T-helper 9 cell (primary cell): ENCODE measurements at regions not wholly inside any gene's neighbourhood (a gene's known extent, or its start where the extent isn't known, plus 50 kb on each side); places are given as distances from the start of the nearest gene placed in this dataset.
"Not testable (repeated sequence)": the region's sequence is repeated elsewhere in the genome, so short reads cannot be mapped to it uniquely, and the experiment has no call there.

Source experiments
- DNase-seq: peaks from one replicate; pipeline ENCODE4 v3.0.0-alpha.2; 2020

GRCh38 chr17:21558921-21559320, 133.4 kb upstream of the KCNJ18 start:
- not testable (repeated sequence) for DNase-seq

GRCh38 chr17:21564262-21564661, 128.1 kb upstream of the KCNJ18 start:
- DNase-seq = no peak

- not testable (repeated sequence) for DNase-seq
Observed at GRCh38 chr17:21564757-21565156, 127.6 kb upstream of the KCNJ18 start.

- DNase-seq = not testable (repeated sequence)
Observed at GRCh38 chr17:21570427-21570826, 121.9 kb upstream of the KCNJ18 start.

GRCh38 chr17:21572148-21572547, 120.2 kb upstream of the KCNJ18 start:
- DNase-seq = not testable (repeated sequence)

- not testable (repeated sequence) for DNase-seq
Observed at GRCh38 chr17:21573271-21573960, 118.9 kb upstream of the KCNJ18 start.

- DNase-seq = peak; percentile 8
Observed at GRCh38 chr17:21573961-21574610, 118.2 kb upstream of the KCNJ18 start.

GRCh38 chr17:21574611-21575255, 117.6 kb upstream of the KCNJ18 start:
- not testable (repeated sequence) for DNase-seq

- DNase-seq = not testable (repeated sequence)
Observed at GRCh38 chr17:21578783-21579182, 113.5 kb upstream of the KCNJ18 start.

- no peak for DNase-seq
Observed at GRCh38 chr17:21592774-21593173, 99.5 kb upstream of the KCNJ18 start.

GRCh38 chr17:21593452-21594105, 98.7 kb upstream of the KCNJ18 start:
- not testable (repeated sequence) for DNase-seq

- DNase-seq = no peak
Observed at GRCh38 chr17:21595086-21595485, 97.2 kb upstream of the KCNJ18 start.

GRCh38 chr17:21602176-21602575, 90.1 kb upstream of the KCNJ18 start:
- no peak for DNase-seq

- not testable (repeated sequence) for DNase-seq
Observed at GRCh38 chr17:21603292-21603691, 89.0 kb upstream of the KCNJ18 start.

- DNase-seq = not testable (repeated sequence)
Observed at GRCh38 chr17:21611443-21611842, 80.9 kb upstream of the KCNJ18 start.

- DNase-seq = not testable (repeated sequence)
Observed at GRCh38 chr17:21612123-21613070, 79.9 kb upstream of the KCNJ18 start.

GRCh38 chr17:21613071-21613429, 79.3 kb upstream of the KCNJ18 start:
- DNase-seq = no peak

- not testable (repeated sequence) for DNase-seq
Observed at GRCh38 chr17:21626987-21627386, 65.3 kb upstream of the KCNJ18 start.
